ENCODE measurements at regions not wholly inside any gene's neighbourhood (a gene's known extent, or its start where the extent isn't known, plus 50 kb on each side); places are given as distances from the start of the nearest gene placed in this dataset.

GRCh38 chr3:34668915-34669314, 870.5 kb downstream of the PDCD6IP start:
- Histone ChIP-seq H4K91ac (ENCODE audit: low read length) (no peak overlapping the region), H3K23ac (ENCODE audit: low read length in 2 of 2) (no peak overlapping the region), H3K9ac (ENCODE audit: low read length) (no peak overlapping the region), H2BK12ac (ENCODE audit: low read length in 2 of 2) (no peak overlapping the region), H2AK5ac (ENCODE audit: low read length, severe bottlenecking) (no peak overlapping the region), H3K14ac (ENCODE audit: low read length in 2 of 2) (no peak overlapping the region), H2BK120ac (ENCODE audit: low read depth, low read length) (no peak overlapping the region), H3K4me2 (ENCODE audit: low read length, poor library complexity, severe bottlenecking) (no peak overlapping the region), H2AFZ (ENCODE audit: low read depth, low read length) (no peak overlapping the region), H2BK5ac (ENCODE audit: low read depth, low read length, poor library complexity, severe bottlenecking) (no peak overlapping the region), H3K4me3 (ENCODE audit: insufficient read depth in 1 of 2, low read depth in 1 of 2, low read length in 2 of 2) (no peak overlapping the region), H3K79me1 (replicated peaks; ENCODE audit: low read length, poor library complexity, severe bottlenecking) (no peaks in the 10 kb centered on the region), H3K36me3 (ENCODE audit: control insufficient read depth in 1 of 2, insufficient read depth in 2 of 2, low read depth in 1 of 2, low read length in 2 of 2) (no peaks in the 10 kb centered on the region), H3K9me3 (ENCODE audit: control insufficient read depth, low read length) (peaks cover 7% of the 10 kb centered on the region), H3K4ac (ENCODE audit: low read depth in 1 of 2, low read length in 2 of 2) (no peak overlapping the region), H4K8ac (ENCODE audit: low read length) (no peak overlapping the region), H2BK15ac (ENCODE audit: low read depth, poor library complexity, severe bottlenecking) (no peak overlapping the region), H3K18ac (ENCODE audit: low read depth in 1 of 2, low read length in 2 of 2) (no peak overlapping the region), H3K27me3 (ENCODE audit: control insufficient read depth in 1 of 2, insufficient read depth in 1 of 2, low read length in 2 of 2) (no peaks in the 10 kb centered on the region), H3K27ac (ENCODE audit: low read length, poor library complexity, severe bottlenecking) (no peak overlapping the region), H3K4me1 (ENCODE audit: control insufficient read depth, insufficient read depth, low read depth, low read length) (no peaks in the 10 kb centered on the region)
- 92% methylated on average over 3 of the region's 3 CpGs for WGBS
- DNase-seq = no peak

- Histone ChIP-seq H3K4me3 (ENCODE audit: insufficient read depth in 1 of 2, low read depth in 1 of 2, low read length in 2 of 2) (no peak overlapping the region), H2BK12ac (ENCODE audit: low read length in 2 of 2) (no peak overlapping the region), H2BK120ac (ENCODE audit: low read depth, low read length) (no peak overlapping the region), H3K36me3 (ENCODE audit: control insufficient read depth in 1 of 2, insufficient read depth in 2 of 2, low read depth in 1 of 2, low read length in 2 of 2) (no peaks in the 10 kb centered on the region), H2BK5ac (ENCODE audit: low read depth, low read length, poor library complexity, severe bottlenecking) (no peak overlapping the region), H3K9me3 (ENCODE audit: control insufficient read depth, low read length) (peaks cover 7% of the 10 kb centered on the region), H3K4ac (ENCODE audit: low read depth in 1 of 2, low read length in 2 of 2) (no peak overlapping the region), H2AFZ (ENCODE audit: low read depth, low read length) (no peak overlapping the region), H2BK15ac (ENCODE audit: low read depth, poor library complexity, severe bottlenecking) (no peak overlapping the region), H3K9ac (ENCODE audit: low read length) (no peak overlapping the region), H4K8ac (ENCODE audit: low read length) (no peak overlapping the region), H3K4me1 (ENCODE audit: control insufficient read depth, insufficient read depth, low read depth, low read length) (no peaks in the 10 kb centered on the region), H3K27me3 (ENCODE audit: control insufficient read depth in 1 of 2, insufficient read depth in 1 of 2, low read length in 2 of 2) (no peaks in the 10 kb centered on the region), H4K91ac (ENCODE audit: low read length) (no peak overlapping the region), H3K23ac (ENCODE audit: low read length in 2 of 2) (no peak overlapping the region), H2AK5ac (ENCODE audit: low read length, severe bottlenecking) (no peak overlapping the region), H3K18ac (ENCODE audit: low read depth in 1 of 2, low read length in 2 of 2) (no peak overlapping the region), H3K4me2 (ENCODE audit: low read length, poor library complexity, severe bottlenecking) (no peak overlapping the region), H3K27ac (ENCODE audit: low read length, poor library complexity, severe bottlenecking) (no peak overlapping the region), H3K79me1 (replicated peaks; ENCODE audit: low read length, poor library complexity, severe bottlenecking) (no peaks in the 10 kb centered on the region), H3K14ac (ENCODE audit: low read length in 2 of 2) (no peak overlapping the region)
- 69% methylated on average over 3 of the region's 3 CpGs for WGBS
- DNase-seq = no peak
Observed at GRCh38 chr3:34669490-34669889, 871.1 kb downstream of the PDCD6IP start.

GRCh38 chr3:34675383-34676120, 877.1 kb downstream of the PDCD6IP start:
- Histone ChIP-seq H3K36me3 (ENCODE audit: control insufficient read depth in 1 of 2, insufficient read depth in 2 of 2, low read depth in 1 of 2, low read length in 2 of 2) (no peaks in the 10 kb centered on the region), H3K79me1 (replicated peaks; ENCODE audit: low read length, poor library complexity, severe bottlenecking) (no peaks in the 10 kb centered on the region), H3K9ac (ENCODE audit: low read length) (no peak overlapping the region), H3K4ac (ENCODE audit: low read depth in 1 of 2, low read length in 2 of 2) (no peak overlapping the region), H2BK120ac (ENCODE audit: low read depth, low read length) (no peak overlapping the region), H4K91ac (ENCODE audit: low read length) (no peak overlapping the region), H2AK5ac (ENCODE audit: low read length, severe bottlenecking) (no peak overlapping the region), H3K14ac (ENCODE audit: low read length in 2 of 2) (no peak overlapping the region), H3K4me3 (ENCODE audit: insufficient read depth in 1 of 2, low read depth in 1 of 2, low read length in 2 of 2) (no peak overlapping the region), H3K4me2 (ENCODE audit: low read length, poor library complexity, severe bottlenecking) (no peak overlapping the region), H3K4me1 (ENCODE audit: control insufficient read depth, insufficient read depth, low read depth, low read length) (peaks cover 3% of the 10 kb centered on the region), H2AFZ (ENCODE audit: low read depth, low read length) (no peak overlapping the region), H4K8ac (ENCODE audit: low read length) (no peak overlapping the region), H3K18ac (ENCODE audit: low read depth in 1 of 2, low read length in 2 of 2) (no peak overlapping the region), H3K27me3 (ENCODE audit: control insufficient read depth in 1 of 2, insufficient read depth in 1 of 2, low read length in 2 of 2) (no peaks in the 10 kb centered on the region), H2BK15ac (ENCODE audit: low read depth, poor library complexity, severe bottlenecking) (no peak overlapping the region), H3K27ac (ENCODE audit: low read length, poor library complexity, severe bottlenecking) (peak overlapping the region; percentile 49), H3K9me3 (ENCODE audit: control insufficient read depth, low read length) (no peaks in the 10 kb centered on the region), H3K23ac (ENCODE audit: low read length in 2 of 2) (no peak overlapping the region), H2BK5ac (ENCODE audit: low read depth, low read length, poor library complexity, severe bottlenecking) (no peak overlapping the region), H2BK12ac (ENCODE audit: low read length in 2 of 2) (no peak overlapping the region)
- DNase-seq = peak; percentile 7
- 76% methylated on average over 2 of the region's 2 CpGs for WGBS

- Histone ChIP-seq H3K9ac (ENCODE audit: low read length) (no peak overlapping the region), H3K79me1 (replicated peaks; ENCODE audit: low read length, poor library complexity, severe bottlenecking) (no peaks in the 10 kb centered on the region), H2AFZ (ENCODE audit: low read depth, low read length) (no peak overlapping the region), H3K27me3 (ENCODE audit: control insufficient read depth in 1 of 2, insufficient read depth in 1 of 2, low read length in 2 of 2) (no peaks in the 10 kb centered on the region), H3K27ac (ENCODE audit: low read length, poor library complexity, severe bottlenecking) (peak overlapping the region; percentile 23), H3K9me3 (ENCODE audit: control insufficient read depth, low read length) (no peaks in the 10 kb centered on the region), H3K14ac (ENCODE audit: low read length in 2 of 2) (no peak overlapping the region), H2BK5ac (ENCODE audit: low read depth, low read length, poor library complexity, severe bottlenecking) (no peak overlapping the region), H4K8ac (ENCODE audit: low read length) (no peak overlapping the region), H3K4ac (ENCODE audit: low read depth in 1 of 2, low read length in 2 of 2) (no peak overlapping the region), H2BK12ac (ENCODE audit: low read length in 2 of 2) (no peak overlapping the region), H3K4me3 (ENCODE audit: insufficient read depth in 1 of 2, low read depth in 1 of 2, low read length in 2 of 2) (no peak overlapping the region), H3K4me2 (ENCODE audit: low read length, poor library complexity, severe bottlenecking) (no peak overlapping the region), H3K23ac (ENCODE audit: low read length in 2 of 2) (no peak overlapping the region), H3K4me1 (ENCODE audit: control insufficient read depth, insufficient read depth, low read depth, low read length) (peaks cover 3% of the 10 kb centered on the region), H3K36me3 (ENCODE audit: control insufficient read depth in 1 of 2, insufficient read depth in 2 of 2, low read depth in 1 of 2, low read length in 2 of 2) (no peaks in the 10 kb centered on the region), H2AK5ac (ENCODE audit: low read length, severe bottlenecking) (no peak overlapping the region), H3K18ac (ENCODE audit: low read depth in 1 of 2, low read length in 2 of 2) (no peak overlapping the region), H2BK120ac (ENCODE audit: low read depth, low read length) (no peak overlapping the region), H4K91ac (ENCODE audit: low read length) (no peak overlapping the region), H2BK15ac (ENCODE audit: low read depth, poor library complexity, severe bottlenecking) (no peak overlapping the region)
- WGBS = 43% methylated on average over 3 of the region's 3 CpGs
- DNase-seq = peak; percentile 9
Observed at GRCh38 chr3:34676436-34676835, 878.0 kb downstream of the PDCD6IP start.

All from mesenchymal stem cell (in vitro differentiated cells and primary cell).